ENCODE measurements at regions not wholly inside any gene's neighbourhood (a gene's known extent, or its start where the extent isn't known, plus 50 kb on each side); places are given as distances from the start of the nearest gene placed in this dataset.

DNA sequence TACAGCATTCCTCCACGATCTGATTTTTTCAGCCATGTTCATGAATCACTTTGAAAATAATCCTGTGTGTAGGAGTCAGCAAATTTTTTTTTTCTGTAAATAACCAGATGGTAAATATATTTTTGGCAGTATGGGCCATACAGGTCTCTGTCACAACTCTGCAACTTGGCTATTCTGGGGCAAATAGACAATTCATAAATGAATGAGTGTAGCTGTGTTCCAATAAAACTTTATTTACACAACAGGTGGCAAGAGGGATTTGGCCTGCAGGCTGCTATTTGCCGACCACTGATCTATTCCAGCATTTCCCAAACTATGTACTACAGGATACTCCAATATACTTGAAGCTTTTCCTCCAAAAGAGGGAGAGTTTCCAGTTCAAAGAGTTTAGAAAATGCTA lies 78.7 kb upstream of the SVIL start:
- TF ChIP-seq, protein P1, sequence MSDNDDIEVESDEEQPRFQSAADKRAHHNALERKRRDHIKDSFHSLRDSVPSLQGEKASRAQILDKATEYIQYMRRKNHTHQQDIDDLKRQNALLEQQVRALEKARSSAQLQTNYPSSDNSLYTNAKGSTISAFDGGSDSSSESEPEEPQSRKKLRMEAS (IDR thresholded peaks at IDR 0.05; ENCODE audit: insufficient read depth, insufficient read length), result no peak
- TF ChIP-seq POLR2A (IDR thresholded peaks at IDR 0.05; ENCODE audit: low read depth, low read length), result no peak
- TF ChIP-seq, protein P2, sequence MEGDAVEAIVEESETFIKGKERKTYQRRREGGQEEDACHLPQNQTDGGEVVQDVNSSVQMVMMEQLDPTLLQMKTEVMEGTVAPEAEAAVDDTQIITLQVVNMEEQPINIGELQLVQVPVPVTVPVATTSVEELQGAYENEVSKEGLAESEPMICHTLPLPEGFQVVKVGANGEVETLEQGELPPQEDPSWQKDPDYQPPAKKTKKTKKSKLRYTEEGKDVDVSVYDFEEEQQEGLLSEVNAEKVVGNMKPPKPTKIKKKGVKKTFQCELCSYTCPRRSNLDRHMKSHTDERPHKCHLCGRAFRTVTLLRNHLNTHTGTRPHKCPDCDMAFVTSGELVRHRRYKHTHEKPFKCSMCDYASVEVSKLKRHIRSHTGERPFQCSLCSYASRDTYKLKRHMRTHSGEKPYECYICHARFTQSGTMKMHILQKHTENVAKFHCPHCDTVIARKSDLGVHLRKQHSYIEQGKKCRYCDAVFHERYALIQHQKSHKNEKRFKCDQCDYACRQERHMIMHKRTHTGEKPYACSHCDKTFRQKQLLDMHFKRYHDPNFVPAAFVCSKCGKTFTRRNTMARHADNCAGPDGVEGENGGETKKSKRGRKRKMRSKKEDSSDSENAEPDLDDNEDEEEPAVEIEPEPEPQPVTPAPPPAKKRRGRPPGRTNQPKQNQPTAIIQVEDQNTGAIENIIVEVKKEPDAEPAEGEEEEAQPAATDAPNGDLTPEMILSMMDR (IDR thresholded peaks at IDR 0.05; ENCODE audit: extremely low read depth in 1 of 2, insufficient read depth in 1 of 2, low read depth in 1 of 2, low read length in 2 of 2), result no peak
- no peak for TF ChIP-seq POLR2AphosphoS5 (IDR thresholded peaks at IDR 0.05; ENCODE audit: insufficient read depth, low read depth, low read length)
- TF ChIP-seq MYC (IDR thresholded peaks at IDR 0.05; ENCODE audit: low read depth, low read length), result no peak
- TF ChIP-seq EZH2 (IDR thresholded peaks at IDR 0.05; ENCODE audit: borderline replicate concordance, low read depth, low read length, severe bottlenecking), result no peak
- TF ChIP-seq JUN (IDR thresholded peaks at IDR 0.05; ENCODE audit: borderline replicate concordance, insufficient read depth, insufficient read length, low read depth), result no peak
- TF ChIP-seq GATA2 (IDR thresholded peaks at IDR 0.05; ENCODE audit: insufficient read depth, insufficient read length, low read depth, low read length), result no peak
- TF ChIP-seq FOS (IDR thresholded peaks at IDR 0.05; ENCODE audit: borderline replicate concordance, insufficient read depth, low read length), result no peak

Measured in endothelial cell of umbilical vein (primary cell).